ENCODE measurements at regions not wholly inside any gene's neighbourhood (a gene's known extent, or its start where the extent isn't known, plus 50 kb on each side); places are given as distances from the start of the nearest gene placed in this dataset.

DNA sequence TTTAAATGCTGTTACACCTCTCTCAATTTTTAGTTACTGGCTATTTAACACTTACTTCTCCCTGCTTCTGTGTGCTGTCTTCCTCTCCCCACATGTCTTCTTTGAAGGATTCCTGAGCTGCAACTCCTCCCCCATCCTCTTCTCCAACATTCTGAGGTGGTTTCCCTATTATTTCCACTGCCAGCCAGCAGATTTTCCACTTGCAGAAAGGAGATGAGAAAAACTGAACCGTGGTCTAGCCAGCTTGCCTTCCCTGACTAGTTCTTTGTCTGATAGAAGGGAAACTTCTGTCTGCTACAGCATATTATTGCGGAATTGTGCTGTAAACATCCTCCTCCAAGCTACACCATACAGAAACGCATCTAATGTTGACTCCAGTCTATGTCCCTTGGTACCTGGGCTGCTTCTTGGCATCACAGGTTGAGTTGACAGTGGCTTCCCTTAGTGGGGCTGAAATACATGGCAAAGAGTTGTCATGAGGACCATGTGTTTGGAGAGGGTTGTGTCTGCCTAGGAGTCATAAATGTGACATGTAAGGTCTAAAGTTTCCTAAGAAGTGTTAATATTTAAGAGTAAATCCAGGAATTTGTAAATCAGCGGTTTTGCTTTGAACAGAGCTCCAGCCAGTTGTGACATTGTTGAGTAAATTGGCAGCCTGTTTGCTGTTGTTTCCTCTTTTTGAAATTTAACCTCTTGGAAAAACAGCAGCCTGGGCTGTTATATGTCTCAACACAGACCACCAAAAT, 68.3 kb upstream of the RND3 start:
- DNase-seq = no peak

DNA sequence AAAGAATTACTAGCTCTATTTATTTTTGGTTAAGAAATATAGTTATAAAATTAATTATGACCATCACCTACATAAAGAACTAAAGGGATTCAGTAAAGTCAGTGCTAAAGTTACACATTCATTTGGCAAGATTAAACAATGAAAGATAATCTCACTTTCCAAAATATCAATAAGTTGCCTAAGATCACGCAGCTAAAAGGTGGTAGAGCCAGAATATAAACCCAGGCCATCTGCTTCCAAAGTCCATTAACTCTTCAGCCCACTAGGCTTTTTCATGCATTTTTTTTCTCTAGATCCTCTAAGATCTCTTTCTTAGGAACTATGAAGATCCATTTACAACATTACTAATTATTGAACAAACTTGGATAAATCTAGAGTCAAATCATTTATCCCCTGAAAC, 66.6 kb upstream of the RND3 start:
- no peak for DNase-seq

DNA sequence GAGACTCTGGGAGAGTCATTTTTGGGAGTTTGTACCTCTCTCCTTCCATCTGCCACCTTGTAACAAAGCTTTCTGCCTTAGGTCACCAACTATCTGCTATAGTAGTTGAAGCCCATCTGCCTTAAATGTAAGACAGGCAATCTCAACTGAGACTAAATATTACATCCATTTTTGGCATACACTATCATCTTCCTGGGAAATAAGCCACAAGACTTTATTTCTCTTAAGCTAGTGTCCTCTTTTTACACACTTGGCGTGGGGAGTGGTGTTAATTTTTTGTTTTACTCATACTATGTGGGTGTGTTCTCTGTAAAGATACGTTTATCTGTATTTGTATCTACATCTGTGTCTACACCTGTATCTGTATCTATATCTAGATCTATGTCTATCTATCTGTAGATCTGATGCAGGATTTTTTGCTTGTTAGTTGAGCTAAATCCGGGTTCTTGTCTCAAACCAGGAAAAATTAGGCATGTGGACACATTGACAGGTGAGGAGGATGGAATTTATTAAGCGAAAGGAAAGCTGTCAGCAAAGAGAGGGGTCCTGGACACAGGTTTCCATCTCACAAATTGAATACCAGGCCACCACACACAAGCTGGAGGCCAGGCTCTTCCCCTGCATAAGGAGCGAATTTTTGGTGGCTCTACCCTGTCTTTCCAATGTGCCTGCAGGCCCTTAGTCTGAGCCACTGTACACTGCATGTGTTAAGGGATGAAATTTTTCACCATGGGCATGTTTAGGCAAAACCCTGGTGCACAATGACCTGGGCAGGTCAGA, 64.8 kb upstream of the RND3 start:
- DNase-seq = no peak

DNA sequence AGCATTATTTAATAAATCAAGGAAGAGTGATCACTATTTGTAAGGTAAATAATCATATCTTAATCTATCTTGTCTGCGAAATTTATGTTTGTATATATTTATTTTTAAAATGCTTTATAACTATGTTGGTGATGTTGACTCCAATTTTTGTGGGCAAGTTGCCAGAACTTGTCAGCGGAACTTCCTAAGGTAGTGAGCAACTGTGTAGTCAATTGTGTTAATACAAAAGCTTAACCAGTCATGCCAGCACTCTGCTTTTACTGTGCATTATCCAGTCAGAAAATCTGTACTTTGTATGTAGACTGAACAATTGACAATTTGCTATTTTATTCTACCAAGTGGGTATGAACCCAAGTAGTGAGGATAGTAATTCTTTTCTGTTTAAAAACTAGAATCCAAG, 61.9 kb upstream of the RND3 start:
- DNase-seq = no peak

DNA sequence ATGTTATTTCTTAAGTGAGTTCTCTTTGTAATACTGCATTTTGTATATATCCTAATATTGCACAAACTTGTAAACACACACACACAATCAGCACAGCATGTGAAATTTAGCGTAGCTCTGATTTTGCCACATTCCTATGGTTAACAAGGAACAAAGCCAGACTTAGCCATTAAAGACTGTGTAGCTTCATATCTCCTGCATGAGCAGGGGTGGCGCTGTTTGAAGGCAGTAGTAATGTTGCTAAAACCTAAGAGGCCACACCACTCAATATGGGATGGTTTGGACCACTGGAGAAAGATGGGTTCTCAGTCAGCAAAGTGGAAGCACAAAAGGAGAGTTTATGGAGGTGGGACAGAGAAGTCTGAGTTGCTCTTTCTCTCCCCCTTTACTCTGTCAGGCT, 61.1 kb upstream of the RND3 start:
- no peak for DNase-seq

DNA sequence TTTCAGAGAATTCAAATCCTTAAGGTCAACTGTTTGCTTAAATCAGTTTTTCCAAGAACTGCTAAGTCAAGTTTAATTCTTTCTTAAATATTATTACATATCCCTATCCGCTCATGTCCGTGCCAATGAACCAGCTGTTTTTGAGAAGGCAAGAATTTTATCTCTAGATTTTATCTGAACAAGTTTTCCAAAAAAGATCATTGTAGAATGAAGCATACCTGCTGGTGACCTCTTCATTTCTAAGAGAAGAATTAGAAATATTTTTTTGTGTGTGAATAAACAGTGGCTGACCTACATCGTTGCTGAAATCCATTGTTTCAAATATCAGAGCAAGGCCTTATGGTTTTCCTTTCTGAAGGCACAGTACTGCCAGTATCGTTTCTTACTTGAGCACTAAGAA, 58.4 kb upstream of the RND3 start:
- no peak for DNase-seq

DNA sequence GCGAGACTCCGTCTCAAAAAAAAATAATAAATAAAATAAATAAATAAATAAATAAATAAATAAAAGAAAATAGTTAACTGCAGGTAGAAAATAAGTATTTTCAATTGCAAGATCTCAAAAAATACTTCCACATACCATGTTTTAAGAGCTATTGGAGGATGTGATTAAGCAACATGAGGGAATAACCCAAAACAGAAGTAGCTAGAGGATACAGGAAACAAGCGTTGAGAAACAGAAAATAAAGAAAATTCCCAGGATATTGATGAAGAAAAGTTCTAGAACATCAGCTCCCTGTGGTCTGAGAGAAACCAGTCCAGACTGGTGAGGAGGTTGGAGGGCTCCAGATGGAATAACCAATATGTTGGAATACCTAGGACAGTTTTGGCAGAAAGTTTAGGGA, 57.3 kb upstream of the RND3 start:
- DNase-seq = no peak

DNA sequence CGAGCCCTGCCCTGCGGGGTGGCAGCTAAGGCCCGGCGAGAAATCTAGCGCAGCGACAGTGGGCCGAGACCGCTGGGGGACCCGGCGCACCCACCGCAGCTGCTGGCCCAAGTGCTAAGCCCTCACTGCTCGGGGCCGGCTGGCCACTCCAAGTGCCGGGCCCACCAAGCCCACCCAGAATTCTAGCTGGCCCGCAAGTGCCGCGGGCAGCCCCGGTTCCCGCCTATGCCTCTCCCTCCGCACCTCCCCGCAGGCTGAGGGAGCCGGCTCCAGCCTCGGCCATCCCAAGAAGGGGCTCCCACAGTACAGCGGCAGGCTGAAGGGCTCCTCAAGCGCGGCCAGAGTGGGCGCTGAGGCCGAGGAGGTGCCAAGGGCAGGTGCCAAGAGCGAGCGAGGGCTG, 55.2 kb upstream of the RND3 start:
- no peak for DNase-seq

DNA sequence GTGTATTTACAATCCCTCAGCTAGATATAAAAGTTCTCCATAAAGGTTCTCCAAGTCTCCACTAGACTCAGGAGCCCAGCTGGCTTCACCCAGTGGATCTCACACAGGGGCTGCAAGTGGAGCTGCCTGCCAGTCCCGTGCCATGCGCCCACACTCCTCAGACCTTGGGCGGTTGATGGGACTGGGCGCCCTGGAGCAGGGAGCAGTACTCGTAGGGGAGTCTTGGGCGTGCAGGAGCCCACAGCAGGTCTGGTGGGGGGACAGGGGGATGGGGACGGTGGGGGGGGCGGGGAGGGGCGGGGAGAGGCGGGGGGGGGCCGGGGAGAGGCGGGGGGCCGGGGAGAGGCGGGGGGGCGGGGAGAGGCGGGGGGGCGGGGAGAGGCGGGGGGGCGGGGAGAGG, 54.7 kb upstream of the RND3 start:
- DNase-seq = no peak

DNA sequence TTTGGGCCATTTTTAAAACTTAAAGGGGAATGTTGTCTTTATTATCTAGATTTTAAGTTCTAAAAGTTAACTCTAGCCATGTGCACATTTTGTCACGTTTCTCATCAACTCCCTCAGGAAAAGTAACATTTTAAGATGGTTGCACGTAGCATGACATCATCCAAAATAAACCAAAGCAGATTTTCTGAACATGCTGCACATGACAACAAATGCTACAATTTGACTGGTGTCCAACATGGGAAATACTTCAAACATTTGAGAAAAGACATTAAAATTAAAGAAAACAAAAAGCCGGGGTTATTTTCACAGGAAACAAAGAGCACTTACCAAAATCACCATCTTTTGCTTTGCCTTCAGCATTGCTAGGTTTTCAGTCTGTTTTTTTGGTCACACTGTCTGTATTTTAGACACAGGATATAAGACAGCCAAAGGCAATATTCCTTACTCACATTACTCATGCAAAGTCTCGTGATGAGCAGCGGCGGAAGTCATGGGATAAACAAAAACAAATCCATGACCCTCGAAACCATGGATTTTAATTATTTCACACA, 51.3 kb upstream of the RND3 start:
- no peak for DNase-seq

All from amygdala (tissue), 56 donors.